HepG2 (cell line): ENCODE measurements at regions not wholly inside any gene's neighbourhood (a gene's known extent, or its start where the extent isn't known, plus 50 kb on each side); places are given as distances from the start of the nearest gene placed in this dataset.

Experiments used
- ATAC-seq: fragments of 200-7000 bp; cut with Tn5 transposase; 3 replicates; pipeline ENCODE4 v1.9.1; 2020; ENCODE audit warnings: mild to moderate bottlenecking, moderate library complexity
- BruUV-seq: library from RNA; stranded (reverse); fragments of 400-500 nt; replicated peaks from 2 replicates; lab custom pipeline; 2021; lab: Mats Ljungman, UMichigan
- CTCF ChIA-PET: fragments of 300-600 bp; formaldehyde crosslinking; extraction: SDS; loops from one replicate; lab custom pipeline; 2021; ENCODE audit warnings: low total read pairs, inconsistent platforms, low intra/inter-chr PET ratio; lab: Yijun Ruan, JAX
- POLR2A ChIA-PET: fragments of 350-600 bp; sonication (Branson Sonifier 250); formaldehyde crosslinking; loops from one replicate; lab custom pipeline; 2020; ENCODE audit warnings: antibody characterized with exemption, inconsistent platforms; lab: Yijun Ruan, JAX
- DNase-seq: peaks from one replicate; pipeline ENCODE4 v3.0.0-alpha.2; 2015; ENCODE audit warnings: low spot score
- FAIRE-seq: peaks from 3 replicates; lab custom pipeline; 2011; peaks lifted over from hg19 to GRCh38; lab: Jason Lieb, UNC
- H2AFZ ChIP-seq: one replicate; pipeline ENCODE4 v1.6.1; 2011; ENCODE audit warnings: low read length, inconsistent platforms
- H3K27ac ChIP-seq: fragments of 300-600 bp; 3 replicates; pipeline ENCODE4 v1.8.0; 2011; ENCODE audit warnings: mixed run types, mild to moderate bottlenecking, mixed read lengths, low read length, inconsistent platforms; ENCODE audit not compliant: insufficient read depth; ENCODE audit errors: extremely low read length
- H3K27me3 ChIP-seq, 2 experiments: fragments of 200-600 bp in 1 of 2; 2 replicates in 1 of 2; 3 replicates in 1 of 2; pipeline versions ENCODE4 v1.6.0 to v1.8.0; 2011; ENCODE audit warnings: low read length in 2 of 2, mild to moderate bottlenecking in 2 of 2, moderate library complexity in 2 of 2, inconsistent platforms in 1 of 2; ENCODE audit not compliant: insufficient read depth in 2 of 2, control insufficient read depth in 1 of 2
- H3K36me3 ChIP-seq, 2 experiments: fragments of 200-600 bp in 1 of 2; replicated peaks in 1 of 2; 2 replicates in 1 of 2; 3 replicates in 1 of 2; pipeline versions ENCODE4 v1.5.1 to v1.8.0; 2011; ENCODE audit warnings: low read length in 2 of 2, inconsistent platforms in 1 of 2; ENCODE audit not compliant: insufficient read depth in 2 of 2, control insufficient read depth in 1 of 2
- H3K4me1 ChIP-seq: 2 replicates; pipeline ENCODE4 v1.5.1; 2012; ENCODE audit warnings: low read length, inconsistent platforms; ENCODE audit not compliant: insufficient read depth
- H3K4me2 ChIP-seq: 2 replicates; pipeline ENCODE4 v1.6.0; 2011; ENCODE audit warnings: low read depth, low read length, inconsistent platforms
- H3K4me3 ChIP-seq, 3 experiments: fragments of 200-600 bp in 1 of 3; sonication (generic), shearing (Covaris generic) in 1 of 3; replicated peaks in 1 of 3; 2 replicates each; pipeline ENCODE4 v1.5.1; 2011 to 2016; ENCODE audit warnings: low read length in 3 of 3, inconsistent platforms in 2 of 3, low read depth in 2 of 3, mild to moderate bottlenecking in 2 of 3, control low read depth in 1 of 3, mixed read lengths in 1 of 3; ENCODE audit not compliant: insufficient read depth in 1 of 3
- H3K79me2 ChIP-seq: one replicate; pipeline ENCODE4 v1.6.1; 2011; ENCODE audit warnings: low read length, inconsistent platforms; ENCODE audit not compliant: insufficient read depth
- H3K9ac ChIP-seq: 2 replicates; pipeline ENCODE4 v1.6.0; 2011; ENCODE audit warnings: mild to moderate bottlenecking, low read depth, low read length, inconsistent platforms; ENCODE audit not compliant: insufficient read depth
- H3K9me3 ChIP-seq: 2 replicates; pipeline ENCODE4 v1.5.1; 2012; ENCODE audit warnings: mild to moderate bottlenecking, low read length
- H4K20me1 ChIP-seq: 2 replicates; pipeline ENCODE4 v1.6.0; 2011; ENCODE audit warnings: inconsistent platforms, mild to moderate bottlenecking, low read length, moderate library complexity; ENCODE audit not compliant: insufficient read depth
- ARHGAP35 ChIP-seq: sonication (generic); formaldehyde crosslinking; IDR thresholded peaks from 2 replicates; pipeline ENCODE4 v1.9.0; 2022; ENCODE audit warnings: mild to moderate bottlenecking, inconsistent platforms, moderate library complexity, missing genetic modification reagents, borderline replicate concordance
- CREBL2 ChIP-seq: sonication (generic); formaldehyde crosslinking; IDR thresholded peaks from 2 replicates; pipeline ENCODE4 v1.8.1; 2023; ENCODE audit warnings: missing genetic modification reagents, mild to moderate bottlenecking, borderline replicate concordance
- HDAC2 ChIP-seq: sonication (generic); formaldehyde crosslinking; IDR thresholded peaks from 2 replicates; pipeline ENCODE4 v1.4.0; 2020; ENCODE audit warnings: missing genetic modification reagents
- HHEX ChIP-seq: IDR thresholded peaks from 2 replicates; pipeline ENCODE4 v1.6.1; 2016; ENCODE audit warnings: control low read depth
- IKZF4 ChIP-seq: sonication (generic); formaldehyde crosslinking; IDR thresholded peaks from 2 replicates; pipeline ENCODE4 v1.5.1; 2020; ENCODE audit warnings: borderline replicate concordance, mild to moderate bottlenecking, low read depth, missing genetic modification reagents; ENCODE audit errors: not compliant biosample characterization
- MXI1 ChIP-seq: IDR thresholded peaks from 3 replicates; pipeline ENCODE4 v1.6.1; 2012; ENCODE audit warnings: low read depth, low read length, inconsistent platforms, borderline replicate concordance
- NRL ChIP-seq: sonication (generic); formaldehyde crosslinking; IDR thresholded peaks from 2 replicates; pipeline ENCODE4 v1.5.0; 2020; ENCODE audit warnings: missing genetic modification reagents, mild to moderate bottlenecking, moderate library complexity, borderline replicate concordance
- ONECUT2 ChIP-seq: sonication (generic); formaldehyde crosslinking; IDR thresholded peaks from 2 replicates; pipeline ENCODE4 v1.4.0; 2020; ENCODE audit warnings: missing genetic modification reagents
- SIN3A ChIP-seq: IDR thresholded peaks from 2 replicates; pipeline ENCODE4 v1.6.1; 2011; ENCODE audit warnings: low read depth, mild to moderate bottlenecking, control low read depth, low read length, borderline replicate concordance
- SMAD3 ChIP-seq: sonication (generic); formaldehyde crosslinking; IDR thresholded peaks from 2 replicates; pipeline ENCODE4 v1.4.0; 2020; ENCODE audit warnings: missing genetic modification reagents
- TARDBP ChIP-seq: sonication (generic); formaldehyde crosslinking; IDR thresholded peaks from 2 replicates; pipeline ENCODE4 v1.8.0; 2022; ENCODE audit warnings: mild to moderate bottlenecking, missing genetic modification reagents
- THAP7 ChIP-seq: sonication (generic); formaldehyde crosslinking; IDR thresholded peaks from 2 replicates; pipeline ENCODE4 v1.8.1; 2023; ENCODE audit warnings: mild to moderate bottlenecking, missing genetic modification reagents
- ZNF264 ChIP-seq: sonication (generic); formaldehyde crosslinking; IDR thresholded peaks from 2 replicates; pipeline ENCODE4 v1.4.0; 2020; ENCODE audit warnings: missing genetic modification reagents
- ZNF335 ChIP-seq: sonication (generic); formaldehyde crosslinking; IDR thresholded peaks from 2 replicates; pipeline ENCODE4 v1.4.0; 2020; ENCODE audit warnings: missing genetic modification reagents
- ZNF614 ChIP-seq: IDR thresholded peaks from 2 replicates; pipeline ENCODE4 v1.6.1; 2018; ENCODE audit warnings: missing biosample characterization, missing genetic modification reagents, inconsistent platforms, borderline replicate concordance
- ZNF713 ChIP-seq: sonication (generic); formaldehyde crosslinking; IDR thresholded peaks from 2 replicates; pipeline ENCODE4 v1.4.0; 2020; ENCODE audit warnings: mild to moderate bottlenecking, missing genetic modification reagents
- WGBS: methylation state at CpG from one replicate; pipeline ENCODE4 v1.1.6; 2017; ENCODE audit warnings: low lambda C conversion rate; 5-methylcytosine and 5-hydroxymethylcytosine counted together
- in situ Hi-C: cut with HindIII; loops from 2 replicates; pipeline ENCODE4 v1.10.0; 2017; ENCODE audit warnings: low pct_unique_long_range_greater_than_20kb; ENCODE audit not compliant: extremely low pct_ligation_motif_present
- intact Hi-C: fragments of 100-400 bp; cut with micrococcal nuclease; formaldehyde crosslinking; loops from one replicate; pipeline ENCODE4 v1.10.0; 2022; ENCODE audit not compliant: unreplicated experiment
- TF ChIP-seq, protein P1 (sequence below): sonication (generic); formaldehyde crosslinking; IDR thresholded peaks from 2 replicates; pipeline ENCODE4 v1.5.0; 2020; ENCODE audit warnings: mild to moderate bottlenecking, missing genetic modification reagents
- TF ChIP-seq, protein P2 (sequence below): sonication (generic); formaldehyde crosslinking; IDR thresholded peaks from 2 replicates; pipeline ENCODE4 v1.4.0; 2020; ENCODE audit warnings: mild to moderate bottlenecking, missing genetic modification reagents
- TF ChIP-seq, protein P3 (sequence below): sonication (generic); formaldehyde crosslinking; IDR thresholded peaks from 2 replicates; pipeline ENCODE4 v1.8.0; 2022; ENCODE audit warnings: mild to moderate bottlenecking, missing genetic modification reagents, borderline replicate concordance

GRCh38 chr4:34191443-34191842, 2052.9 kb downstream of the ARAP2 start (continued):
- TF ChIP-seq, protein P1, sequence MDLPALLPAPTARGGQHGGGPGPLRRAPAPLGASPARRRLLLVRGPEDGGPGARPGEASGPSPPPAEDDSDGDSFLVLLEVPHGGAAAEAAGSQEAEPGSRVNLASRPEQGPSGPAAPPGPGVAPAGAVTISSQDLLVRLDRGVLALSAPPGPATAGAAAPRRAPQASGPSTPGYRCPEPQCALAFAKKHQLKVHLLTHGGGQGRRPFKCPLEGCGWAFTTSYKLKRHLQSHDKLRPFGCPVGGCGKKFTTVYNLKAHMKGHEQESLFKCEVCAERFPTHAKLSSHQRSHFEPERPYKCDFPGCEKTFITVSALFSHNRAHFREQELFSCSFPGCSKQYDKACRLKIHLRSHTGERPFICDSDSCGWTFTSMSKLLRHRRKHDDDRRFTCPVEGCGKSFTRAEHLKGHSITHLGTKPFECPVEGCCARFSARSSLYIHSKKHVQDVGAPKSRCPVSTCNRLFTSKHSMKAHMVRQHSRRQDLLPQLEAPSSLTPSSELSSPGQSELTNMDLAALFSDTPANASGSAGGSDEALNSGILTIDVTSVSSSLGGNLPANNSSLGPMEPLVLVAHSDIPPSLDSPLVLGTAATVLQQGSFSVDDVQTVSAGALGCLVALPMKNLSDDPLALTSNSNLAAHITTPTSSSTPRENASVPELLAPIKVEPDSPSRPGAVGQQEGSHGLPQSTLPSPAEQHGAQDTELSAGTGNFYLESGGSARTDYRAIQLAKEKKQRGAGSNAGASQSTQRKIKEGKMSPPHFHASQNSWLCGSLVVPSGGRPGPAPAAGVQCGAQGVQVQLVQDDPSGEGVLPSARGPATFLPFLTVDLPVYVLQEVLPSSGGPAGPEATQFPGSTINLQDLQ (CRISPR knock-in tag): no peak
- TF ChIP-seq SMAD3: no peak

GRCh38 chr4:34193451-34194154, 2050.7 kb downstream of the ARAP2 start:
- intact Hi-C loops (no loop called here), in situ Hi-C loops (no loop called here)
- DNase-seq: no peak
- Histone ChIP-seq H3K4me2 (no peak overlapping the region), H3K4me1 (no peaks in the 10 kb centered on the region), H3K79me2 (no peaks in the 10 kb centered on the region), H3K27ac (no peak overlapping the region), H3K9me3 (peaks cover 17% of the 10 kb centered on the region), H3K36me3 (no peaks in the 10 kb centered on the region), H3K27me3 (no peaks in the 10 kb centered on the region), H4K20me1 (no peaks in the 10 kb centered on the region), H3K4me3 (no peak overlapping the region), H2AFZ (no peak overlapping the region), H3K9ac (no peak overlapping the region)
- ChIA-PET POLR2A (no interaction called here), CTCF (no interaction called here)
- TF ChIP-seq HDAC2 (CRISPR knock-in tag) (no peak), ARHGAP35 (CRISPR knock-in tag) (no peak), ZNF264 (CRISPR knock-in tag) (no peak), HHEX (CRISPR knock-in tag) (no peak), SIN3A (no peak), IKZF4 (CRISPR knock-in tag) (no peak), ONECUT2 (CRISPR knock-in tag) (no peak), TARDBP (no peak), MXI1 (no peak), ZNF614 (CRISPR knock-in tag) (no peak), NRL (CRISPR knock-in tag) (no peak), CREBL2 (CRISPR knock-in tag) (no peak), THAP7 (CRISPR knock-in tag) (no peak), ZNF713 (no peak), ZNF335 (no peak)
- TF ChIP-seq, protein P2, sequence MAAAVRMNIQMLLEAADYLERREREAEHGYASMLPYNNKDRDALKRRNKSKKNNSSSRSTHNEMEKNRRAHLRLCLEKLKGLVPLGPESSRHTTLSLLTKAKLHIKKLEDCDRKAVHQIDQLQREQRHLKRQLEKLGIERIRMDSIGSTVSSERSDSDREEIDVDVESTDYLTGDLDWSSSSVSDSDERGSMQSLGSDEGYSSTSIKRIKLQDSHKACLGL: no peak
- TF ChIP-seq, protein P3, sequence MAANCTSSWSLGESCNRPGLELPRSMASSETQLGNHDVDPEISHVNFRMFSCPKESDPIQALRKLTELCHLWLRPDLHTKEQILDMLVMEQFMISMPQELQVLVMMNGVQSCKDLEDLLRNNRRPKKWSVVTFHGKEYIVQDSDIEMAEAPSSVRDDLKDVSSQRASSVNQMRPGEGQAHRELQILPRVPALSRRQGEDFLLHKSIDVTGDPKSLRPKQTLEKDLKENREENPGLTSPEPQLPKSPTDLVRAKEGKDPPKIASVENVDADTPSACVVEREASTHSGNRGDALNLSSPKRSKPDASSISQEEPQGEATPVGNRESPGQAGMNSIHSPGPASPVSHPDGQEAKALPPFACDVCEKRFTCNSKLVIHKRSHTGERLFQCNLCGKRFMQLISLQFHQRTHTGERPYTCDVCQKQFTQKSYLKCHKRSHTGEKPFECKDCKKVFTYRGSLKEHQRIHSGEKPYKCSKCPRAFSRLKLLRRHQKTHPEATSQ (CRISPR knock-in tag): no peak
- under 1% methylated on average over 5 of the region's 5 CpGs for WGBS
- ATAC-seq: no peak
- no TSS peak for BruUV-seq
- FAIRE-seq: no peak
